GM10847 (cell line): ENCODE measurements at regions not wholly inside any gene's neighbourhood (a gene's known extent, or its start where the extent isn't known, plus 50 kb on each side); places are given as distances from the start of the nearest gene placed in this dataset.

Source experiments
- POLR2A ChIP-seq: IDR thresholded peaks from 2 replicates; pipeline ENCODE4 v1.6.1; 2011; ENCODE audit not compliant: insufficient read length; ENCODE audit errors: extremely low read depth

GRCh38 chr4:53959343-53960120 is 104.9 kb downstream of the CHIC2 start:
- TF ChIP-seq POLR2A: no peak

GRCh38 chr4:53956454-53956853 is 108.0 kb downstream of the CHIC2 start:
- no peak for TF ChIP-seq POLR2A

- TF ChIP-seq POLR2A: no peak
Measured at GRCh38 chr4:53956053-53956452, 108.4 kb downstream of the CHIC2 start.

- no peak for TF ChIP-seq POLR2A
Measured at GRCh38 chr4:53951414-53951813, 113.0 kb downstream of the CHIC2 start.

GRCh38 chr4:53943345-53944085 is 120.9 kb downstream of the CHIC2 start:
- TF ChIP-seq POLR2A: no peak

- no peak for TF ChIP-seq POLR2A
Measured at GRCh38 chr4:53942712-53943111, 121.7 kb downstream of the CHIC2 start.

- TF ChIP-seq POLR2A: no peak
Measured at GRCh38 chr4:53941331-53941730, 123.1 kb downstream of the CHIC2 start.

- TF ChIP-seq POLR2A: no peak
Measured at GRCh38 chr4:53937918-53938317, 126.5 kb downstream of the CHIC2 start.

- TF ChIP-seq POLR2A: no peak
Measured at GRCh38 chr4:53937327-53937726, 127.1 kb downstream of the CHIC2 start.

- TF ChIP-seq POLR2A: no peak
Measured at GRCh38 chr4:53935780-53936179, 128.6 kb downstream of the CHIC2 start.

GRCh38 chr4:53932796-53933610 is 131.4 kb downstream of the CHIC2 start:
- TF ChIP-seq POLR2A: no peak

GRCh38 chr4:53931461-53931961 is 132.9 kb downstream of the CHIC2 start:
- TF ChIP-seq POLR2A: no peak

GRCh38 chr4:53929955-53930798 is 134.2 kb downstream of the CHIC2 start:
- no peak for TF ChIP-seq POLR2A

GRCh38 chr4:53929311-53929710 is 135.1 kb downstream of the CHIC2 start:
- TF ChIP-seq POLR2A: no peak

- TF ChIP-seq POLR2A: no peak
Measured at GRCh38 chr4:53928825-53929224, 135.6 kb downstream of the CHIC2 start.
